HG03103 (cell line): ENCODE measurements at regions not wholly inside any gene's neighbourhood (a gene's known extent, or its start where the extent isn't known, plus 50 kb on each side); places are given as distances from the start of the nearest gene placed in this dataset.

ENCODE experiments used
- ATAC-seq: cut with Tn5 transposase; IDR thresholded peaks from one replicate; pipeline ENCODE4 v1.9.1; 2021; ENCODE audit warnings: low read depth; ENCODE audit not compliant: unreplicated experiment

- no peak for ATAC-seq
These were observed 68.0 kb upstream of the RIOK3 start for GRCh38 chr18:23384778-23385736.

GRCh38 chr18:23386317-23386716 lies 66.8 kb upstream of the RIOK3 start:
- no peak for ATAC-seq

GRCh38 chr18:23387265-23387664 lies 65.8 kb upstream of the RIOK3 start:
- no peak for ATAC-seq

GRCh38 chr18:23388357-23388756 lies 64.7 kb upstream of the RIOK3 start:
- no peak for ATAC-seq

- ATAC-seq = no peak
These were observed 61.9 kb upstream of the RIOK3 start for GRCh38 chr18:23391156-23391555.

GRCh38 chr18:23397907-23398306 lies 55.2 kb upstream of the RIOK3 start:
- no peak for ATAC-seq

GRCh38 chr18:23398401-23398800 lies 54.7 kb upstream of the RIOK3 start:
- ATAC-seq = no peak

- no peak for ATAC-seq
These were observed 54.0 kb upstream of the RIOK3 start for GRCh38 chr18:23399067-23399466.

GRCh38 chr18:23400918-23401317 lies 52.2 kb upstream of the RIOK3 start:
- no peak for ATAC-seq

GRCh38 chr18:23401400-23402347 lies 51.4 kb upstream of the RIOK3 start:
- ATAC-seq = no peak
